ENCODE measurements at regions not wholly inside any gene's neighbourhood (a gene's known extent, or its start where the extent isn't known, plus 50 kb on each side); places are given as distances from the start of the nearest gene placed in this dataset.

DNA sequence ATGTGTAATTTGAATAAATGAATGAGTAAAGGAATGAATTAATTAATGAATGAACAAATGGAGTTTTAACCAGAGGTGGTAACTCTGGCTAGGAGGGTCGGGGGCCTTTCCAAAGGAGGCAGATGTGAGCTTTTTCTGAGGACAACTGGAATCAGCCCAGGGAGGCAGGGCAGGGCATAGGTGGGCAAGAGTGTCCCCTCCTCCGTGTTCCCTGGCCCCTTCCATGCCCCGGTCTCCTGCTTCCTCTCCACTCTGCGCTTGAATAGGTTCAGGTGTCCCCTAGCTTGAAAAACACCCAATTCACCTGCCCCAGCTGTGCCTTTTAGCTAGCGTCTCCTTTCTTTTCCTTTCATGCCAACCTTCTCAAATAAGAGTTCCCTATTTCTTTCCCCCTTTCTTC is 473.1 kb downstream of the CDH26 start:
- no CpG with 5 or more reads among the region's 5 CpGs for WGBS (ENCODE audit: extremely low coverage, insufficient coverage, insufficient read length)
- H2AK5ac ChIP-seq (ENCODE audit: low read length): no peak overlapping the region

DNA sequence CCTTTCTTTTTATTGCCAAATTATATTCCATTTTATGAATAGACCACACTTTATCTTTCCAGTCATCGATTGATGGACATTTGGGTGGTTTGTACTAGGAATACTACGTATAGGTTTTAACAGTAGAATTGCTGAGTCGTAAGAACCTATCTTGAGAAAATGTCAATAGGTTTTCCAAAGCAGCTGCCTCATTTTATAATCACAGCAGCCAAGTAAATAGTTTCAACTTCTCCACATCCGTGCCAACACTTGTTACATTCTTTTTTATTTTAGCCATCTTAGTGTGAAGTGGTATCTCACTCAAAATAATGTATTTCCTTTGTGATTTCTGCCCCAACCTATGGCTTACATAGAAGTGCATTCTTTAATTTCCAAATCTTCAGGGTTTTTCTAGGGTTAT is 479.2 kb downstream of the CDH26 start:
- Histone ChIP-seq H4K8ac (ENCODE audit: low read depth, low read length) (no peak overlapping the region), H3K4me2 (ENCODE audit: low read length) (no peak overlapping the region), H2BK120ac (ENCODE audit: insufficient read depth, low read length, poor library complexity) (no peak overlapping the region), H3K9me3 (ENCODE audit: insufficient read depth, low read depth, low read length) (no peaks in the 10 kb centered on the region), H2AFZ (ENCODE audit: insufficient read depth, low read length, poor library complexity) (no peak overlapping the region), H3K27ac (ENCODE audit: low read depth, low read length) (no peak overlapping the region), H3K27me3 (ENCODE audit: insufficient read depth, low read length) (no peaks in the 10 kb centered on the region), H3K79me1 (ENCODE audit: low read length) (no peaks in the 10 kb centered on the region), H2BK12ac (ENCODE audit: low read length) (no peak overlapping the region), H3K4me1 (ENCODE audit: control insufficient read depth in 1 of 2, insufficient read depth in 2 of 2, low read length in 2 of 2) (no peaks in the 10 kb centered on the region), H3K14ac (ENCODE audit: low read length) (no peak overlapping the region), H3K4me3 (ENCODE audit: low read depth, low read length) (no peak overlapping the region), H2BK5ac (ENCODE audit: low read depth, low read length, poor library complexity) (no peak overlapping the region), H3K23ac (ENCODE audit: low read length) (no peak overlapping the region), H2AK5ac (ENCODE audit: low read length) (no peak overlapping the region), H4K12ac (ENCODE audit: low read depth, low read length) (no peak overlapping the region), H3K79me2 (ENCODE audit: control insufficient read depth, insufficient read depth, low read length, poor library complexity) (no peaks in the 10 kb centered on the region), H4K91ac (ENCODE audit: low read depth, low read length) (no peak overlapping the region), H3K4ac (ENCODE audit: low read depth, low read length) (no peak overlapping the region), H3K36me3 (ENCODE audit: control insufficient read depth in 1 of 2, insufficient read depth in 2 of 2, low read length in 2 of 2) (no peaks in the 10 kb centered on the region), H3K18ac (ENCODE audit: low read length) (no peak overlapping the region), H3K9ac (ENCODE audit: low read length) (no peak overlapping the region)
- DNase-seq: no peak
- no CpG with 5 or more reads among the region's 4 CpGs for WGBS (ENCODE audit: extremely low coverage, insufficient coverage, insufficient read length)

More for the DNA sequence above, 473.1 kb downstream of the CDH26 start:
- H4K8ac ChIP-seq (ENCODE audit: low read depth, low read length): no peak overlapping the region
- no peak overlapping the region for H2AFZ ChIP-seq (ENCODE audit: insufficient read depth, low read length, poor library complexity)
- H3K4me1 ChIP-seq (ENCODE audit: control insufficient read depth in 1 of 2, insufficient read depth in 2 of 2, low read length in 2 of 2): no peaks in the 10 kb centered on the region
- H3K23ac ChIP-seq (ENCODE audit: low read length): no peak overlapping the region
- no peak overlapping the region for H3K9ac ChIP-seq (ENCODE audit: low read length)
- H4K91ac ChIP-seq (ENCODE audit: low read depth, low read length): no peak overlapping the region
- no peak overlapping the region for H4K12ac ChIP-seq (ENCODE audit: low read depth, low read length)
- DNase-seq: no peak
- H3K36me3 ChIP-seq (ENCODE audit: control insufficient read depth in 1 of 2, insufficient read depth in 2 of 2, low read length in 2 of 2): no peaks in the 10 kb centered on the region
- H3K79me2 ChIP-seq (ENCODE audit: control insufficient read depth, insufficient read depth, low read length, poor library complexity): no peaks in the 10 kb centered on the region
- no peak overlapping the region for H3K4ac ChIP-seq (ENCODE audit: low read depth, low read length)
- H2BK120ac ChIP-seq (ENCODE audit: insufficient read depth, low read length, poor library complexity): no peak overlapping the region
- H3K14ac ChIP-seq (ENCODE audit: low read length): no peak overlapping the region
- H3K79me1 ChIP-seq (ENCODE audit: low read length): no peaks in the 10 kb centered on the region
- H3K27me3 ChIP-seq (ENCODE audit: insufficient read depth, low read length): no peaks in the 10 kb centered on the region
- no peak overlapping the region for H3K27ac ChIP-seq (ENCODE audit: low read depth, low read length)
- H2BK12ac ChIP-seq (ENCODE audit: low read length): no peak overlapping the region
- H3K4me2 ChIP-seq (ENCODE audit: low read length): no peak overlapping the region
- no peak overlapping the region for H3K4me3 ChIP-seq (ENCODE audit: low read depth, low read length)
- H3K18ac ChIP-seq (ENCODE audit: low read length): no peak overlapping the region
- no peak overlapping the region for H2BK5ac ChIP-seq (ENCODE audit: low read depth, low read length, poor library complexity)
- peaks cover 2% of the 10 kb centered on the region for H3K9me3 ChIP-seq (ENCODE audit: insufficient read depth, low read depth, low read length)

DNA sequence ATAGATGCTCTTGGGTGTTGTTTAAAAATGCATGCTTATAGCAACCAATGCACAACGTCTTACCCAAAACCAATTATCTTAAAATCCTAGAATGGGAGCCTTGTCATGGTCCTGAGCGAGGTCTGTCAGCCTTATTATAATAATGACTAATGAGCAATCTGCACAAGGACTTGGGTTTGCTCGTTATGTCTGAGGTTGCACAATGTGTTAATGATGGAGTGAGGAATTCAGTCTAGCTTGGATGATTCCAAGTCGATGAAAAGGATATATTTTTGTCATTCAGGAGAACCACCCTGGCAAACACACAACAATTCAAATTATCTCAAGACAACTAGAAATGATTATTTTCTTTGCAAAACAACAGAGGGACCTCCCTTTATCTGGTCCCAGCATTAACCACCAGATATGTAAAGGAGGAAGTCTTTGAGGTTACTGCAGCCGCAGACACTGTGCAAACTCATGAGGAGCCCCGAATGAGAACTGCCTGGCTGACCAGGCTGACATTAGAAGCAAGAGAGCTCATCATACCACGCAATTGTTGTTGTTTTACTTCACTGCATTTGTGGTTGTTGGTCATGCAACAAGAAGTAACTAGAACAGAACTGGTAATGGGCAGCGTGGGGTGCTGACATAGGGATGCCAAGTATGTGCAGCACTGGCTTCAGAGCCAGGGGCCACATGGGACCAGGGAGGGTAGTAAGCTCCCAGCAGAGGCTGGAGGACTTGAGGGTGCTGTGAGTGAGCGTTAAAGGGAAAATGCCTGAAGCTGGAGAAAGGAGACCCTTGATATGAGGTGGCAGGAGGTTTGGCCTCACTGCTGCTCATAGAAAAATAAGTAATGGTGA is 488.3 kb downstream of the CDH26 start:
- H3K4me1 ChIP-seq (ENCODE audit: control insufficient read depth in 1 of 2, insufficient read depth in 2 of 2, low read length in 2 of 2): no peaks in the 10 kb centered on the region
- no peak for DNase-seq
- no peaks in the 10 kb centered on the region for H3K27me3 ChIP-seq (ENCODE audit: insufficient read depth, low read length)
- H2AFZ ChIP-seq (ENCODE audit: insufficient read depth, low read length, poor library complexity): no peak overlapping the region
- no peak overlapping the region for H4K8ac ChIP-seq (ENCODE audit: low read depth, low read length)
- H3K9ac ChIP-seq (ENCODE audit: low read length): no peak overlapping the region
- no peak overlapping the region for H2AK5ac ChIP-seq (ENCODE audit: low read length)
- no peaks in the 10 kb centered on the region for H3K79me2 ChIP-seq (ENCODE audit: control insufficient read depth, insufficient read depth, low read length, poor library complexity)
- WGBS (ENCODE audit: extremely low coverage, insufficient coverage, insufficient read length): no CpG with 5 or more reads among the region's 9 CpGs
- no peak overlapping the region for H3K4me2 ChIP-seq (ENCODE audit: low read length)
- no peak overlapping the region for H3K4ac ChIP-seq (ENCODE audit: low read depth, low read length)
- H3K4me3 ChIP-seq (ENCODE audit: low read depth, low read length): no peak overlapping the region
- no peak overlapping the region for H3K18ac ChIP-seq (ENCODE audit: low read length)
- H2BK5ac ChIP-seq (ENCODE audit: low read depth, low read length, poor library complexity): no peak overlapping the region
- H3K36me3 ChIP-seq (ENCODE audit: control insufficient read depth in 1 of 2, insufficient read depth in 2 of 2, low read length in 2 of 2): no peaks in the 10 kb centered on the region
- H2BK120ac ChIP-seq (ENCODE audit: insufficient read depth, low read length, poor library complexity): no peak overlapping the region
- H3K14ac ChIP-seq (ENCODE audit: low read length): no peak overlapping the region
- H4K12ac ChIP-seq (ENCODE audit: low read depth, low read length): no peak overlapping the region
- no peak overlapping the region for H2BK12ac ChIP-seq (ENCODE audit: low read length)
- H4K91ac ChIP-seq (ENCODE audit: low read depth, low read length): no peak overlapping the region
- H3K27ac ChIP-seq (ENCODE audit: low read depth, low read length): no peak overlapping the region
- H3K9me3 ChIP-seq (ENCODE audit: insufficient read depth, low read depth, low read length): peaks cover 2% of the 10 kb centered on the region
- H3K23ac ChIP-seq (ENCODE audit: low read length): no peak overlapping the region
- no peaks in the 10 kb centered on the region for H3K79me1 ChIP-seq (ENCODE audit: low read length)

DNA sequence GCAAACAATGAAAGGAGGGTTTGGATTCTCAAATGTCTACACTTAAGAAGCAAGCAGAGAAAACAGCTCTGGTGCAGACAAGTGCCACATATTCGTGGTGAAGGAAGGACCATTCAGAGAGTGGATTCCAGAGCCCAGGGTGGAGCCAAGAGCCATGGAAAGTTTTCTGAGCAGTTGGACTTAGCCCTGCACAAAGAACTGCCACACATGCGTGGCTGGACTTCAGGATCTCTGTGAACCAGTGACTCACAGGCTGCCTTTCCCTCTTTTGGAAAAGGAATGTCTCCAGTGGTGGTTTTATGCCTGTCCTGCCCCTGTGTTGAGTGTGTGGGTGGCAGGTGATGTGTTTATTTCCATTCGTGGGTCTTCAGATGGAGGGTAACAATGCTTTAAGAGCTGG is 489.5 kb downstream of the CDH26 start:
- H2BK5ac ChIP-seq (ENCODE audit: low read depth, low read length, poor library complexity): no peak overlapping the region
- no peak overlapping the region for H3K23ac ChIP-seq (ENCODE audit: low read length)
- no peaks in the 10 kb centered on the region for H3K4me1 ChIP-seq (ENCODE audit: control insufficient read depth in 1 of 2, insufficient read depth in 2 of 2, low read length in 2 of 2)
- no peaks in the 10 kb centered on the region for H3K79me1 ChIP-seq (ENCODE audit: low read length)
- peaks cover 2% of the 10 kb centered on the region for H3K9me3 ChIP-seq (ENCODE audit: insufficient read depth, low read depth, low read length)
- no peak overlapping the region for H3K18ac ChIP-seq (ENCODE audit: low read length)
- no peaks in the 10 kb centered on the region for H3K79me2 ChIP-seq (ENCODE audit: control insufficient read depth, insufficient read depth, low read length, poor library complexity)
- no peak overlapping the region for H4K12ac ChIP-seq (ENCODE audit: low read depth, low read length)
- DNase-seq: no peak
- H4K91ac ChIP-seq (ENCODE audit: low read depth, low read length): no peak overlapping the region
- no peak overlapping the region for H3K4me3 ChIP-seq (ENCODE audit: low read depth, low read length)
- H3K9ac ChIP-seq (ENCODE audit: low read length): no peak overlapping the region
- H3K4ac ChIP-seq (ENCODE audit: low read depth, low read length): no peak overlapping the region
- H4K8ac ChIP-seq (ENCODE audit: low read depth, low read length): no peak overlapping the region
- H3K4me2 ChIP-seq (ENCODE audit: low read length): no peak overlapping the region
- H2AFZ ChIP-seq (ENCODE audit: insufficient read depth, low read length, poor library complexity): no peak overlapping the region
- no peak overlapping the region for H2AK5ac ChIP-seq (ENCODE audit: low read length)
- no peak overlapping the region for H2BK120ac ChIP-seq (ENCODE audit: insufficient read depth, low read length, poor library complexity)
- no peaks in the 10 kb centered on the region for H3K36me3 ChIP-seq (ENCODE audit: control insufficient read depth in 1 of 2, insufficient read depth in 2 of 2, low read length in 2 of 2)
- H2BK12ac ChIP-seq (ENCODE audit: low read length): no peak overlapping the region
- no CpG with 5 or more reads among the region's 3 CpGs for WGBS (ENCODE audit: extremely low coverage, insufficient coverage, insufficient read length)
- H3K27me3 ChIP-seq (ENCODE audit: insufficient read depth, low read length): no peaks in the 10 kb centered on the region
- H3K27ac ChIP-seq (ENCODE audit: low read depth, low read length): no peak overlapping the region
- H3K14ac ChIP-seq (ENCODE audit: low read length): no peak overlapping the region
